ENCODE measurements at regions not wholly inside any gene's neighbourhood (a gene's known extent, or its start where the extent isn't known, plus 50 kb on each side); places are given as distances from the start of the nearest gene placed in this dataset.

- no peak for DNase-seq (ENCODE audit: low read depth)
These were observed 61.6 kb upstream of the SPAG17 start for GRCh38 chr1:118246646-118247045.

DNA sequence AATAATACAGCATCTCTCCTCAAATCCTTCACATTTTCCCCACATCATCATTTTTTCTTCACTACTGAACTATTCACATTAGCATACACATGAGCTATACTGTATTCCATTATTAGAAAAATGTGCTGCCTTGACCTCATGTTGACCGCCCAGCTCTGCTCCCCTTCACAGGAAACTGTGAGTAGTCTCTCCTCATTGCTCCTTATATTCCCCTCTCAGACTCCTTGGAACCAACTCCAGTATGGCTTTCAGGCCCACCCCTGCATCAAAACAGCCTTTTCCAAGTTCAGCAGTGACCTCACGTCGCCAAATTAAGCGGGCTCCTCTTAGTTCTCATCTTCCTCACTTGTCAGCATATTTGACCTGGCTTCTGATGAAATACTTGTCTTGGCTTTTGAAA is 59.2 kb upstream of the SPAG17 start:
- no peak for DNase-seq (ENCODE audit: low read depth)

DNA sequence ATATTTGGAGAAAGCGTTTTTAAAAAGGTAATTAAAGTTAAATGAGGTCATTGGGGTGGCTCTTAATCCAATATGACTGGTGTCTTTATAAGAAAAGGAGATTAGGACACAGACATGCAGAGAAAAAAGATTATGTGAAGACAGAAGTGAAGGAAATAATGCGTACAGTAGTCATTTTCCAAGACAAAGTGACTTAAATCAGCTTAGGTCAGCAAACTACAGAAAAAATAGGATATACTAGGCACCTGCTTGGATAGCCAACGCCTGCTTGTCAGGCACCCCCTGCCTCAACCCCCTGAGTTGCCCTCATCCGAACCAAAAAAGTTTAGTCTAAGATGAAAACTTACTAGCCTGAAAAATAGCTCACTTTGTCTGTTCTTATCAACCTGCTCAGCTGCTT is 58.2 kb upstream of the SPAG17 start:
- no peak for DNase-seq (ENCODE audit: low read depth)

All from fibroblast of the conjunctiva (primary cell).